GM21737 (cell line): ENCODE measurements at regions not wholly inside any gene's neighbourhood (a gene's known extent, or its start where the extent isn't known, plus 50 kb on each side); places are given as distances from the start of the nearest gene placed in this dataset.
"Not testable (repeated sequence)": the region's sequence is repeated elsewhere in the genome, so short reads cannot be mapped to it uniquely, and the experiment has no call there.

ENCODE experiments used
- ATAC-seq: cut with Tn5 transposase; IDR thresholded peaks from one replicate; pipeline ENCODE4 v1.9.1; 2021; ENCODE audit warnings: mild to moderate bottlenecking, moderate library complexity; ENCODE audit not compliant: unreplicated experiment

DNA sequence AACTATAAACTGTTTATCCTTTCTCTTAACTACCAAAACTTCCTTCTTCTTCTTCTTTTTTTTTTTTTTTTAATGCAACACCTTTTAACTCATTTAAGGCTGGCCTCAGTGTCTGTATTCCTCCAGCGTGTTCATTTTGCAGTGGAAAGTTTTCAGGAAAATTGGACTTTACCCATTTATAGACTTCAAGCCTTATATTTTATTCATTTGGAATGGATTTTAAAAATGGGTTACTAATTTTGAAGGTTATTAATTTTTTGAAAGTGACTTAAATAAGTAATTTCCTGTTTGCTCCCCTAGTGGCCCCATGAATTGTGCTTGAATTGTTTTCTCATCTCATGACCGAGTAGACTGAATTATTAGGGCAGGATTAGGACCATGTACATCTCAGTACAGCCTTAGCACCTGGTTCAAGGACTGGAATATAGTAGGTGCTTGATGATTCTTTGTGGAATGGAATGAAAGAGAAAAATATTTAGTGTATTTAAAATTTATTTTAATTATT lies 282.7 kb downstream of the ANKRD50 start:
- no peak for ATAC-seq

DNA sequence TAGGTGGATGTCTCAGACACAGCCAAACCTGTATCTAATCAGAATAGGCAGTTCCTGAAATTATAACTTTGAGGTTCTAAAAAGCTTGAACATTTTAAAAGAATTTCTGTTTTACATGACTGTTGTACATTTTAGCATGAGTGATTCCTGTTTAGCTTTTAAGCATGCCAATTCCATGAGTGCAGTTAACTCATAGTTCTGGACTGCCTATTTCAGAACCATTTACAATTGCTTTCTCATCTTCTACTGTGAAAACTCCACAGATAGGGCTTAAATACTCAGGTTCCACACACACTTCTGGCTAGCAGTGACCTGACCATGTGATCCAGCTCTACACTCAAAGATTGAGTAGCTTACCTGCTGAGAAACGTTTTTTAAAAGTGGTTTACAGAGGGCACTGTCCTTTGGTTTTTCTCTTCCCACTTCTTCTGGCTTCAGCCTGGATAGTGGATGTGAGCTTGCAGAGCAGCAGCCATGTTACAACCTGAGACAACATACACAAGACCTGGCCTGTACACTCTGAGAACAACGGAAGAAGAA lies 280.8 kb downstream of the ANKRD50 start:
- ATAC-seq = no peak

DNA sequence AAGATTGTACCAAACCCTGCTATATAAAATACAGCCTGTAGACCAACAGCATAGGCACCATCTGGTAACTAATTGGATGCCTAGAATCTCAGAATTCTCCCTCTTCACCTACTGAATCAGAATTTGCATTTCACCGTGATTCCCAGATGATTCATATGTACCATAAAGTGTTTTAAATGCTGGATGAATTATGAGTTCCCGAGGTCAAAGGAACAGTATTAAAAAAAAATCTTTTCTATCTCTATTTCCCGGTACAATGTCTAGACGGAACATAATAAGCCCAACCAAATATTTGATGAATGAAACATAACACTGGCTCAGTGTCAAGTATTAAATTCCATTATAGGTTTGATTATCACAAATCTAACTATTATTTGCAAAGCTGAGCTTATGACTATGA lies 280.0 kb downstream of the ANKRD50 start:
- no peak for ATAC-seq

DNA sequence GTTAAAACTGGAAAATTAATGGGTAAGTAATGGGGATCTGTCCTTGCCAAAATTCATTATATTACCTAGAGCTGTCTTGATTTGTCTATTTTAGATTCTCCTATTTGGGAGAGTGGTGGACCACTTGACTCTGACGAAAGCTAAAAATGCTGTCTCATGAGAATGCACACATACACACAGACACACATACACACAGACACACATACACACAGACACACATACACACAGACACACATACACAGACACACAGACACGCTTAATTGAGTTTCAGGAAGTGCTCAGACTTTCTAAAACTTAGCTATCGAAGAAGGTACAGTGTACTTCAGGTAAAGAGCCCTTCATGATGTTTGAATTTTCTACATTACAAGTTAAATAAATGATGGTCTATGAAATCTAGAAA lies 279.5 kb downstream of the ANKRD50 start:
- ATAC-seq = no peak

DNA sequence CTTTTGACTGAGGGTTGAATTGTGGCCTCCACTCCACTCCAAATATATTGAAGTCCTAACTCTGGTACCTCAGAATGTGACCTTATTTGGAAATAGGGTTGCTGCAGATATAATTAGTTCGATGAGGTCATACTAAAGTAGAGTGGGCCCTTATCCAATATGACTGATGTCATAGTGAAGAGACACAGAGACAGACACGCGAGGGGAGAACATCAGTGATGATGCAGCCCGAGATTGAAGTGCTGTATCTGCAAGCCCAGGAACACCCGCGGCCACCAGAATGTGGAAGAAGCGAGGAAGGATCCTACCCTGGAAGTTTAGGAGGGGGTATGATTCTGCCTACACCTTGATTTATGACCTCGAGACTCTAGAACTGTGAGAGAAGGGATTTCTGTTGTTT lies 279.0 kb downstream of the ANKRD50 start:
- no peak for ATAC-seq

DNA sequence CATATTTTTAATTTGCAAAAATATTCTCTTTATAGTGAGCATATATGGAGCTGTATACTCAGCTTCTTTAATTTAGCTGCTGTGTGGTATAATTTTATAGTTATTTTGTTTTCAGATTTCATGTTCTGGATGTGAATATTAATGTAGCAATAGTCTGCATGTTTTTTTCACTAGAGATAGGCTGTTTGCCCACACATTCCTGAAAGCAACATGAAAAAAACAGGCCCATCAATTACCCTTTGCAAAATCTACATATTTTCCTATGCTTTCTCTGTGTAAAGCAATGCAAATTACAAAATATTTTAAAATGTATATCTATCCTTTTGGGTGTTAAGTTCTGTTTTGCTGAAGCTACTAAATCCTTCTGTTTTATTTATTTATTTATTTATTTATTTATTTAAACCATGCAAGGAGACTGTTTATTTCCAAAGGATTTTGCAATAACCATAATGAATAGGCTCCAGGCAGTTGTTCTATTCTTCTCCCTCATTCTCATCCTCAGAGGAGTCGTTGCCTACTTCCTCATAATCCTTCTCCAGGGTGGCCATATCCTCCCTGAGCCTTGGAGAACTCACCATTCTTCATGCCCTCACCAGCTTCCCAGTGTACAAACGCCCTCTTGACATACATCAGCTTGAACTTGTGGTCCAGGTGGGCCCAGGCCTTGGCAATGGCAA lies 277.1 kb downstream of the ANKRD50 start:
- ATAC-seq = no peak

DNA sequence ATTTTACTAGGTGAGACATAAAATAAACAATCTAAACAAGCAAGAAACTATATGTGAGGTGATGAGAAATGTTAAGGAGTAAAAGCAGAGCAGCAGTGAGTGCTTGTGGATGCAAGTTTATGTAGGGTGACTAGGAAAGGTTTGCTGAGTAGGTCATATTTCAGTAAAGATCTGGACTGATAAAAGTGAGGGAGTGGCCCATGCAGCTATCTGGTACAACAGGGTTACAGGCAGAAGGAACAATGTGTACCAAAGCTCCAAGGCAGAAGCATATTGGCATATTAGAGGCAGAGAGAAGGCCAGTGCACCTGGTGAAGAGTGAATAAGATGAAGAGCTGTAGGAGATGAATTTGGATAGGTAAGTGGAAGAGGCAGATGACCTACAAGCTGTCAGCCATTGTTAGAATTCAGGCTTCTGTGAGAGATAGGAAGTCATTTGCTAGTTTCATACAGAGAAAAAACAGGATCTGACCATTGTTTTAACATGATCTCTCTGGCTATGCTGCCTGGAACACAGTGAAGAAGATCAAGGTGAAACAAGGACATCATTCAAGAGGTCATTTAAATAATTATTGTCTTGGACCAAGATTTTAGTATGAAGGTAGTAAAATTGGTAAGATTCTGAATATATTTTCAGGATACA lies 274.6 kb downstream of the ANKRD50 start:
- no peak for ATAC-seq

DNA sequence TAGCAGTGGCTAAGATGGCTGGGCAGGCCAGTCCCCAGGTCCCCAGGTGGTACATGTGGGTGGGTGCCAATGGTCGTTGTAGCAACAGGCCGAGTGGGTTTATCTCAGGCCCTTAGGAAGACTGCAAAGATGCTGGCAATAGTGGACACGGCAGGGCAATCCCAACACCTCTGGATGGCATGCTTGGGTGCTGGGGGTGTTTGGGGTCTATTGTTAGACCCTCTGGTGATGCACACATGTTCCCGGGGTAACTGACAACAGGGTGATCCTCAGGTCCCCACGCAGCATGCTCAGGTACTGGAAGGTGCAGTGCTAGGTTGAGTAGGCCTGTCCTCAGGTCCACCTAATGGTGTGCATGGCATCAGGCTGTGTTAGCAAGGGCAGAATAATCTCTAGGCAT lies 267.5 kb downstream of the ANKRD50 start:
- ATAC-seq = no peak

DNA sequence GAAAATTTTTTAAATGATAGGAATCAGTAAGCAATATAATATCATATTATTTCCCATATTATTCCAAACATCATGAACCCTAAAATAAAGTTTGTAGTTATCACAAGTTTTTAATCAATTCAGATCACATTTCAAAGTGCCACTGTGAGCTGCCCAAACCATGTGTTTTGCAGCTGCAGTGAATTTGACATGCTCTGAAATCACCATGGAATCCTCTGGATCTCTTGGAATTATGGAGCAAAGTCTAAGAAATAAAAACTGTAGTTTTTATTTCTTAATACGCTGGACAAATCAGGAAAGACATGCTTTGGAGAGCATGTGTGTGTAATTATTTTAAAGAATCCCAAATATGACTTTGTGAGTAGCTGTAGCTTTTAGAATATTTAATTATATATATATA lies 262.7 kb downstream of the ANKRD50 start:
- no peak for ATAC-seq

DNA sequence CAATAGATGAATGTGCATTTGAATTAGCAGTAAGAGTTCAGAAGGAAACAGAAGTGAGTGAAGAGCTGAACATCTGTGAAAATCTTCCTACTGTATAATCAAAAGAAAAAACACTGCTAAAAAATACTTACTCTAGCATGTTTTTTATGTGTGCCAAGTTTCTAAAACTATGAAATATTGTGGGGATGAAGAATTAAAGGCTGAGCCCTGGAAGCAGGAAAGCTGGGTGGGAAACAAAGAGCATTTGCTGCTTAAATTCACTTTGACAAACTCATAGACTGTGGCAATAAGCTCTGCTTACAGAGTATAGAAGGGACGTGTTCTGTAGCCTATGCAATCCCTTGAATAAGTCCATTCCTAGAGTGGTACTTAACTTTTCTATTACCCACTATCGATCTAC lies 261.7 kb downstream of the ANKRD50 start:
- ATAC-seq = no peak

DNA sequence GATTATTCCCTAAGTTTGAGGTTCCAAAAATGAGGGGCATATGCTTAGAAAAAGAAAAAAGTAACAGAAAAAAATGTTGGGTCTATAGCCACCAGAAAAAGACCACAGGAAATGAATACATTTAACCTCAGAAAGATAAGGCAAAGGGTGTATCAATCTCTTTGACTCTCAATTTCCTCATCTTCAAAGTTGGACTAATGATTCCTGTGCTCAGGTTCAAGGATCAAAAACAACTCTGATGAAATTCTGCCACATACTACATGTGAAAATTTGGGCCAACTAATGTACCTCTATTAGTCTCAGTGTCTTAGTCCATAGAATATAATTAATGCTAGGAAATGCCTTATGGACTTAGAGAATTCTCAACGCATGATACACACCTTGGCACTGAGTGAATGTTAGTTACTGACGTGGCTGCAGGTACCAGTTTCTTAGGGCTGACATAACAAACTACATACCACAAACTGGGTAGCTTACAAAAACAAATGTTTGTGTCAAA lies 257.7 kb downstream of the ANKRD50 start:
- no peak for ATAC-seq

DNA sequence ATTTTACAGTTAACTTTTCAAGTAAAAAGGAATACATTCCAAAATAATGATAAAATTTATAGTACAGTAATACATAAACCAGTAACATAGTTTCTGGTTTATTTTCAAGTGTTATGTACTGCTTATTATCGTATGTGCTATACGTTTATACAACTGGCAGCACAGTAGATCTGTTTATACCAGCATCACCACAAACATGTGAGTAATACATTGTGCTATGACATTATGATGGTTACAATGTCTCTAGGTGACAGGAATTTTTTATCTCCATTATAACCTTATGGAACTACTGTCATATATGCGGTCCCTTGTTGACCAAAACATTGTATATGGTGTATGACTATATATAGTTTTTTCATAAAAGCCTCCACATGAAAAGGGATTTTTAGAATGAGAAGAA lies 256.9 kb downstream of the ANKRD50 start:
- ATAC-seq = no peak

DNA sequence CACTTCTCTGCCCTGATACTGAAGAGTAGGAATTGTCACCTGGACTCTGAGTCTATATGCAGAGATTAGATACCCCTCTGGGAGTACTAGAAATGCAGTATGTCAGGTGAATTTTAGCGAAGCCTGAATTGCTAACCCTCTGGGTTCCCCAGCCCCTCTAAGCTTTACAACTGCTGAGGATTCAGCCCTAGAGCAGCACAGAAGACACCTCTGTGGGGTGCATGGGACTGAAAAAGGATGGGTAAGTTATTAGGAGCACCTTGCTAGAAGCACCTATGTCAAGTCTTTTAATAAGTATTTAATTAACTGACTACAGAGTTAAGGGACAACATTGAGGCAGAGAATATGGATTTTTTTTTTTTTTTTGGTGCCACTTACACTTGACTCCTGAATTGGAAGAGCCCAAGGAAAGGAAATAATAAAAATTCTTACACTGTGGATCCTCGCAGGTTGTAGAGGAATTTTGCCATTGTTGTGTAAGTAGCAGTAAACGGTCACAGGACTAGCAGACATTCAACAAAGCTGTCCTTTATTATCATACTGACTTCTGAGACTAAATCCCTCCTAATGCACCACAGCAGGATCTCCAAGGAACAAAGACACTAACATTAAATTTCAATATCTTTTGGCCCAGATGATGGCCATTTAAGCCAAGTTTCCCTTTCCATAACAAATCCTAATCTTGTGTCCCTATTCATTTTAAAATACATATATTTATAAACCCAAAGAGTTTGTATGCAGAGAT lies 253.2 kb downstream of the ANKRD50 start:
- no peak for ATAC-seq

DNA sequence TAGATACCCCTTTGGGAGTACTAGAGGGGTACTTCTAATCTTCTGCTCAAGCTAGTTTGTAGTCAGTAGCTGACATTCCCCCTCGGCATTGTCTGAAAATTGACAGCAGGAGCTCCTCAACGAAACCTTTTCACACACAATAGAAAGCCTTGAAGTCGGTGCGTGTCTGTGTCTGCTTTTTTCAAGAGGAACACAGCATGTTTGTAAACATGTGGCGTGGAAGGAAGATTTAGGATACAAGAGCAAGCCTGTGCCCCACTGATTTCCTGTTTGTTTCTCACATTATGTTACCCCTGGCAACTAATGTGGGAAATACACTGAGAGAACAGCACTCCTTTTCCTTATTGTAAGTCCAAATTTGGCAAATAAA lies 252.6 kb downstream of the ANKRD50 start:
- ATAC-seq = no peak

DNA sequence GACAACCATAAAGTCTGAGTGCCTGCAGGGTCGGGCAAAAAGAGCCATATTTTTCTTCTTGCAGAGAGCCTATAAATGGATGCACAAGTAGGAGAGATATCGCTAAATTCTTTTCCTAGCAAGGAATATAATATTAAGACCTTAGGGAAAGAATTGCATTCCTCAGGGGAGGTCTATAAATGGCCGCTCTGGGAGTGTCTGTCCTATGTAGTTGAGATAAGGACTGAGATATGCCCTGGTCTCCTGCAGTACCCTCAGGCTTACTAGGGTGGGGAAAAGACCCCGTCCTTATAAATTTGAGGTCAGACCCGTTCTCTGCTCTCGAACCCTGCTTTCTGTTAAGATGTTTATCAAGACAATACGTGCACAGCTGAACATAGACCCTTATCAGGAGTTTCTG lies 250.9 kb downstream of the ANKRD50 start:
- ATAC-seq = not testable (repeated sequence)

DNA sequence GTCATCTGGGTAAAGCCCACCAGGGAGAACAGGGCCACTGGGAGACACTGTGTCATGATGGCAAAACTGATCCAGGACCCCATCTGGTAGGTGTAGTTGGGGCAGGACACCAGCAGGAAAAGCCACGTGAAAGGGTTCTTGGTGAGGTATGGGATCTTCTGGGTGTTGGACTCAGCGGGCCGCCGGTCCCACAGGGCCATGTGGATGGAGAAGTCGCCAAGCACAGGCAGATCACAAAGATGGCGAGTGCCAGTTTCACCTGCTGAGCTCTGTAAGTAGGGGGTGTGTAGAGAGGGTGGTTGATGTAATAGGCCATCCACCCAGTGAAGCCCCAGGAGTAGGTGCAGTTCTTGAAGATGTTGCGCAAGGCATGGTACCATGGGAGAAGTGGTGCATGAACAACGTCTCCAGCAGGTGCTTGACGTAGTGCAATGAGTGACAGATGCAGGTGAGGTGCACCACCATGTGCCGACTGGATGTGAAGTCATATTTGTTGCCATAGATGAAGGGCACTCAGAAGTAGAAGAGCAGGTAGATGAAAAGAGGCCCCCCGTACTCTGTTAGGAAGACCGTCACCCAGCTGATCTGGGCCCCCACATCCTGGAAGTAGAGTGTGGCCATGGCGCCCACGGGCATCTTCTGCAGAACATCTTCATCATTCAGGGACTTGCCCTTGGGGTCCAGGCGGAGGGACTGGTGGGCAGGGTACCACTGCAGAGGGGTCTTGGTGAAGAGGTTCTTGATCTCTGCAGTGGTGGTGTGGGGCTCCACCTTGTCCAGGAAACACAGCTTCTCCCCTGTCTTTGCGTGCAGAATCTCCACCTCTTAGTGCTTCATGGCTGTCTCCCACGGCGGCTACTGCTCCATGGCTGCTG lies 249.3 kb downstream of the ANKRD50 start:
- ATAC-seq = no peak

DNA sequence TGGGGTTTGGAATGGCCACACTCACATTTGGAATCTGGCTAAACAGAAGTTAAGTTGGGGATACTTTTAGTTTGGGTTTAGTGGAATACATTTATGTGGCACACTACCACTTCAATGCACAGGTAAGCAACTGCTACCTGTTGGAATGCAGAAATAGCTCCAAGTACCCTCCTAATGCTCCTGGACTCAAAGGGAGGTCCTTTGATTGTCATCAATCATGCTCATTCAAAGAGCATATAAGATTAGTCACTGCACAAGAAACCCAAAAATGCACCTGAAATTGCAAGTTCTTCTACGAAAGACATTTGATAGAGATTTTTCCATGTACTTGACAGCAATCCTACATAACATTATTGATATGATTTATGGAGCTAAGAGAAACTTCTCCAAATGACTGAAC lies 247.7 kb downstream of the ANKRD50 start:
- no peak for ATAC-seq

DNA sequence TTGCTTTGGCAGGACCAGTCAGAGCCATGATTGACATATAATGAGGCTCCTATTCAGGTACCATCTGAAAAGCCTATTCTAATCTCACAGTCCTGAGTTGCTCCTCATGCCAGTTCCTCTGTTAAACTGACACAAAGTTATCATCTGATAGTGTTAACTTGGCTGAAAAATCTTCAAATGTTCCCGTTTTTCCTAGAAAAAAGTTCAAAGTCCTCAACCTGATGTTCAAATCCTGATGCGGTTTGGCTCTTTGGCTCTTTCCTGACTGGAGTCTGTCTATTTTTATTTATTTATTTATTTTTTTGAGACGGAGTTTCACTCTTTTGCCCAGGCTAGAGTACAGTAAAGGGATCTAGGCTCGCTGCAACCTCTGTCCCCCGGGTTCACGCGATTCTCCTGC lies 244.2 kb downstream of the ANKRD50 start:
- no peak for ATAC-seq

DNA sequence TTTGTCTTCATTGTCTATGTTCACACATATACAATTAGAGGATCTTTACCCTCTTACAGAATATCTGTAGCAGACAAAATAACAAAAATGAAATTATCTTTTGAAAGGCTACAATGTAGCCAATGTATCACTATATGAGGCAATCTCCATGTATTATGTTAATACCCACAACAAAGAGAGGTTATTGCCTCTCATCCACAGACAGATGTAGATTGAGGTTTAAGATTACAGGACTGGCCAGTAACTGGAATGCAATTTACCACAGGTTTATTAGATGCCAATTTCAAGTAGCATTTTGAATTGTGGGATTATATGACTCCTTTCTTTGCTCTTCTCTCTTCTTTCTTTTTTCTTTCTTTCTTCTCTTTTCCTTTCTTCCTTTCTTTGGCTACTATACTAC lies 242.6 kb downstream of the ANKRD50 start:
- ATAC-seq = no peak

DNA sequence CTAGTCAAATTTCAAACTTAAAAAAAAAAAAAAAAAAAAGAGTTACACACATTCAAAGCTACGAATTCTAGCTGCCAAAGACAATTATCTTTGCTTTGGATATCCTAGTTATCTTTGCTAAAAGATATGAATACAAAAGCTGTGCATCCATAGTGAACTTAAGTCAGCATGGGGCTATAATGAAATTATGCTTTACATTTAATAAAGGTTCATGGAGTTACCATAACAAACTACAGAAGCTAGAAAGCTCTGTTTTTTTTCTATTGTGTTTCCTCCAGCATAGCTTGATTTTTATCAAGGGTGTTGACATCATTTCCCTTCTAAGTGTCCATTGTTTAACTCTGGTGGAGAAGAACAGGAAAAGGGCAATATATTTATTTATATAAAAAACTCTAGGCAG lies 234.1 kb downstream of the ANKRD50 start:
- no peak for ATAC-seq

DNA sequence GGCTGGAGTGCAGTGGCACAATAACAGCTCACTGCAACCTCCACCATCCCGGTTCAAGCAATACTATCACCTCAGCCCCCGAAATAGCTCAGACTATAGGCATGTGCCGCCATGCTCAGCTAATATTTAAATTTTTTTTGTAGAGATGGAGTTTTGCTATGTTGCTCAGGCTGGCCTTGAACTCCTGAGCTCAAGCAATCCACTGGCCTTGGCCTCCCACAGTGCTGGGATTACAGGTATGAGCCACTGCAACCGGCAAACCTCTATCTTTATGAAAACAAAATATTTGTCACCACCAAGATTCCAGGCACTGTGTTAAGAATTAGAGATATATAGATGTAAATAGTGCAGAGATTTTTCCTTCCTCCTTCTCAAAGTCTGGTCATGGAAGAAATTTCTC lies 232.5 kb downstream of the ANKRD50 start:
- no peak for ATAC-seq
